DMS53 treated with DMSO at 0.1 percent for 48 hours (cell line): ENCODE measurements at regions not wholly inside any gene's neighbourhood (a gene's known extent, or its start where the extent isn't known, plus 50 kb on each side); places are given as distances from the start of the nearest gene placed in this dataset.
A peak's percentile ranks its signal among the peaks of the same experiment; 100 is the strongest.

Experiments used
- DNase-seq: peaks from one replicate; lab custom pipeline; 2025; ENCODE audit not compliant: unreplicated experiment; lab: John Stamatoyannopoulos, UW

GRCh38 chr7:16320099-16320660 lies 101.2 kb downstream of the CRPPA start:
- DNase-seq = no peak

DNA sequence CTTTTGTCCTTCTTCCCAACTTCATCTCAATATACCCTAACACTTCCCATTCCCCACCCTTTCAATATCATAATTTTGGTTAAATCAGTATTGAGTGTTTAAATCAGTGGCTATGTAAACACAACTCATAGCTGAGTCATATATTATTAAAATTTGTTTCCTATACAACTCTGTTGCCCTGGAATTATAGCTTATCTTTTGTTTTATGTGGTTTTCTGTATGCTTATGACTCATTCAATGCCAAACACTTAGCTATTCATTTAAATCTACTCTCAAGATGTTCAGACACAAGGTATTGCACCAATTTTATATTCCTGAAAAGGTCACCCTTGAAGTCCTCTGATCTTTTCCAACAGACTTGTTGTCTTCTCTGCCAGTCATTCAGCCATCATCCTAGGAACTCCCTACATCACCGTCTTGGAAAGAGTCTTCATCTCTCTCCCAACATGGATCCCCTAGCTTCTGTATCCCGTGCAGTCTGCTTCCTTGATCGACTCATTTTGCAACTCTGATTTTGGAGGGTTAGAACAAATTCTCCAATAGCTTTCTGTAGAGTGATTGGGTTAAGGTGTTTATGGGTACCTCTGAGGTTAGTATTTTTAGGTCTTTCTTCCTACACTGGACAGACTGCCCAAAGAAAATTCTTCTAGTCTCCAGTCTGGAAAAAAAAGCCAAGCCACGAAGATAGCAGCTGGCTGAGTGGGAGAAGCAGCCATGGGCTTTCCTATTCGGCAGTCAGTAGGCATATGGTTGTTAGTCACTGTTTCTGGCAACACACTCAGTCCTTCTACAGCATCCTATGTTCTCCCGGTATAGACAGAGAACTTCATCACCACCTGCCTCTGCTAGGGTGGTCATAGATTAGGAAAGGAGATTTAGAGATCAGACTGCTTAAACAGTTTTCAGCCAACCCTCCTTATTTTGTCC lies 102.1 kb downstream of the CRPPA start:
- peak; percentile 37 for DNase-seq

- no peak for DNase-seq
Observed at GRCh38 chr7:16318463-16318862, 102.9 kb downstream of the CRPPA start.

DNA sequence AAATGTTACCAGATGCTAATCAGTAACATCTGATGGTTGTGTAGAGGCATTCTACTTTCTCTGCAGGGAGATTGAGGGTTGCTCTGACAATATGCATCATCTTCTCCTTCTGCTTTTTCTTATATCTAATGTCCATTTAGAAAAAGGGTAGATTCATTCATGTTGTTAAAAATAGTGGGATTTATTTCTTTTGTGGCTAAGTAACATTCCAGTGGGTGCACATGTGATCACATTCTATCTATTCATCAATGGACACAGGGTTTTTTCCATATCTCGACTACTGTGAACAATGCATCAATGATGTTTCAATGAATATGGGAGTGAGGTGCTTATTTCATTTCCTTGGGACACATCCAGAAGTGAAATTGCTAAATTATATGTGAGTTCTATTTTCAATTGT lies 103.9 kb downstream of the CRPPA start:
- no peak for DNase-seq

DNA sequence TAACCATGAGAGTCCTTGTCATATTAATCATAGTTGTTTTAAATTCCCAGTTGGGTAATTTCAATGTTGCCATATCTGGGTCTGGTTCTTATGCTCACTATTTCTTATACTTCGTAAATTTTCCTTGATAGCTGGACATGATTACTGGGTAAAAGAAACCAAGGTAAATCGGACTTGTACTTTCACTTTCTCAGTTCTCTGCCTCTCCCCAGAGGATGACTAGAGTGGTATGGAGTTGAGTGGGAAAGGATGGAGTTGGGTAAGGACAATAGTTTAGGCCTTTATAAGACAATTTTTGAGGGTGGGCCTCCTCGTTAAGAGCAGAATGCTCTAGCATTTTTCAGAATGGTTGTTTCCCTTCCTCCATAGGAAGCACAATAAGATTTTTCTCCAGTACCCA lies 106.1 kb downstream of the CRPPA start:
- DNase-seq = no peak

GRCh38 chr7:16309129-16309528 lies 112.2 kb downstream of the CRPPA start:
- no peak for DNase-seq

GRCh38 chr7:16301291-16301690 lies 120.0 kb downstream of the CRPPA start:
- DNase-seq = no peak

DNA sequence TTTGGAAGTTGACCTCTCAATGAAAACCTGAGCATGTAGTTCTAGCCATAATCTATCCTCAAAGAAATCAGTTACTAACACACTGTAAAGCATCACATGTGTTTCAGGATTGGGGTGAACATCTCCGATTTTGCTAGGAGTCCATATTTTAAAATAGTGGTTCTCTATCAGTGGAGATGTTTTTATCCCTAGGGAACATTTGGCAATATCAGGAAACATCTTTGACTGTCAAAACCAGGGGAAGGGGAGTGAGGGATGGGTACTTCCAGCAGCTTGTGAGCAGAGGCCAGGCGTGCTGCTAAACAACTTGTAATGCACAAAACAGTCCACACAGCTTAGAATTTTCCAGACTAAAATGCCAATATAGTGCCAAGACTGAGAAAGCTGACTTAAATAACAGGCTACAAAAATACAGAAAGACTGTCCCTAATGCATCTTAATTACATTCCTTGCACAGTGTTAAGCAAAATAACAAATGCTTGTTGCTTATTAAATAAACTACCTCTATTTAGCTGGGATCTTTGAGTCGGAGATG lies 120.9 kb downstream of the CRPPA start:
- no peak for DNase-seq

DNA sequence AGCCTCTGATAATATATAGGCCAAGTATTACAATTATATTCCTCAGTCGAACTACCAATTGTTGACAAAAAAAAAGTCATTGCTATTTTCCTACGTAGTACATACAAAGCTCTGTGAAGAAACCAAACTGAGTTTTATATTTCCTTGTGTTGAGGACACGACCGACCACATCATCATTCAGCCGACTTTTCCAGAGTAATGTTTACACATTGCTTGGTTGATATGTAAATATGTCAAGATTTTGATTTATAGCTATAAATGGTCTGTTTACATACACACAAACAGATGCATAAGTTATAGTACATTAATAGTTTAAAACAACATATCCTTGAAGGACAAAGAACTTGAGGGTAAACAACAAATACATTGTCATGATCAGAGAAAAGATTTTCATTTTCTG lies 121.5 kb downstream of the CRPPA start:
- DNase-seq = peak; percentile 11

DNA sequence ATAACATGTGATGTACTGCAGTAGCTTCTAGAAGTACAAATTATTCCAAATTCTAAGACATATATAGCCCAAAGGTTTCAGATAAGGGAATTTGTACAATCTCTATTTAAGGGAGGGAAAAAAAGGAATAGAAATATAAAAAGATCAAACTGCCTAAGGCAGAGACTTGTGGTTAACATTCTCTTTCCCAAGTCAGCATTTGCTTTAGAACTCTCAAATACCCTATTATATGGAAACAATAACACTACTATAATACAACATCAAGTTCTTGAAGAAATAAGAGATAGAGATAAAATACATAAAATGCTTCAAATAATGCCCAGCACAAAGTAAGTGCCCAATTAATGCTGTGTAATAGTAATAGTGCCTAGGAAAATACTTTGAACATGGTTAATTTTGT lies 123.1 kb downstream of the CRPPA start:
- no peak for DNase-seq

DNA sequence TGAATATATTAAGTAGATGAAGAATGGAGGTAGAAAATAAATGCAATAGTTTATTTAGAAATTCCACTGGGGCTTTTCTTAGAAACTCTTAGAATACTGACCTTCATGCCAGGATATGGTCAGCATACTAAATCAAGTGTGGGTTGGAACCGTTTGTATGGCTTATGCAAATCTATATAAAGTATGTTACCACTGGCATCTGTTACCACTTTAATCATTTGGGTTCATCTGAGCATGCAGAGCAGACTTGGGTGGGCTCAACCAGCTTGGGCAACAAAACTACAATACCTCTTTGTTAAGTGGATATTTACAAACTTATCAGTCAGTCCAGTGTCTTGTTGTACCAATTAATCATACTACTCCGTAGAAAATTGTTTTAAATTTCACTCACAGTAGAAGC lies 125.8 kb downstream of the CRPPA start:
- no peak for DNase-seq

DNA sequence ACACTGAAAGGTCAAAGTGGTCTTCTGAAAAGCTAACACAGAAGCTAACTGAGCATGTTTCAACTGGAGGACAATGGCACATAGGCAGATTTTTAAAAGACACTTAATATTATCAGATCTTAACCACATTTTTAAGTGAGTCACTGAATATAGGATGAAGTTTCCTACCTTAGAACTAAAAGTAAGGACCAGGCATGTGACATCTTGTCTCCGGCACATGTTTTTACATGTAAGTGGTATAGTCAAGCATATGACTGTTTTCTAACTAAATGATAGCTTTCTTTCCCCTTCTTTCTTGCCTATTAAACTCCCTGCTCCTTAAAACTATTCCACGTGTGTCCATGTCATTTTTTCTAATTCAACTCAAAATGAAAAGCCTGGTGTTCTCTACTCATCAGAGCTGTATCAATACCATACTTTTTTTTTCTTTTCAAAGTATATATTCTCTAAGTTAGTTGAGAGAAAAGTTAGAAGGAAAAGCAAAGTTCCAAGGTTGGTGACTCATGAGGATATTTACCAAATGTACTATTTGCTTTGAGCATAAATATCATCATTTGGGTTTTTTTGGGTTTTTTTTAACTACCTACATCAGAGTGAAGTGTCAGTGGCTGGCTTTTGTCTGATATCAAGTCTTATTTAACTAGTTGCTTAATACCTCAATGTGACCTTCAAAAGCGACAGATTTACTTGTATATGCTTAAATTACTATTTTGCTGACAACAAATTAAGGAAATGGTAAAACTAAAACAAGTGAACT lies 127.5 kb downstream of the CRPPA start:
- no peak for DNase-seq

GRCh38 chr7:16284581-16284980 lies 136.8 kb downstream of the CRPPA start:
- no peak for DNase-seq

- DNase-seq = no peak
Observed at GRCh38 chr7:16278167-16278787, 143.1 kb downstream of the CRPPA start.

GRCh38 chr7:16271990-16272665 lies 149.2 kb downstream of the CRPPA start:
- DNase-seq = no peak

DNA sequence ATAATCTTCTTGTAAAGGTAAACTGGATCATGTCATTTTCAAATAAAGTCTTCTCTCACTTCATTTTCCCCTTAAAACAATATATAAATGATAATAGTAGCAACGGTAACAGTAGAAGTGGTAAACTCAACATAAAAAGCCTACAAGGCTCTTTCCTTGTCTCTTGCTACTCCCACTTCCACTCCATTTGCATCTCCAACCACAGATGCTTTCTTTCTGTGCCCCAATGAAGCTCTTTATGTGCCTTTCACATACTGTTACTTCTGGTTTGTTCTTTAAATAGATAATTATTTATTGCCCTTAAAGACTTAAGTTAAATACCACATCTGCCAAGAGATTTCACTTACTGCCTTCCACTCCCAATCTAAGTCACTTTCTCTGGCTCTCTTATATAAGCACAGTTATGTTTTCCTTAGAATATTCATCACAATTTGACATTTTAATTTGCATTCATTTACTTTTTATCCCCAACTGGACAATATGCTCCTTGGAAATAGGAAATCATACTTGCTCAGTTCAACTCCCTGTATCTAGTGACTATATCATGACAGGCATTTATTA lies 149.9 kb downstream of the CRPPA start:
- no peak for DNase-seq

DNA sequence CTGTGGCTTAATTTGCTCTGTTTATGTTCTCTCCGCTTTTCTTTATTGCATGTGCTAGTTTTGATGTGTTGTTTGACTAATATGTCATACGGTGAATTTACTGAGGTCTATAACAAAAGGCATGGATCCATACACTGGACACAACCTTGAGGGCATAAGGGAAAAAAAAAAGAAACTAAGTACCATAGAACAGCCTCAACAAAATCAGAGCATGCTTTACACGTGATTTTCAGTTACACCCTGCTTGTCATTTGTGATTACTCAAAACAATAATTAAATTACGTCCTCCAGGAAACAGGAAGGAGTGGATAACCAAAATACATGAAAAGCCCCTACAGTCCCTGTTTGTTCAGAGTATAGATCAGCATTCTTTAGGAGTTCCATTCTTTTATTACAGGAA lies 150.5 kb downstream of the CRPPA start:
- no peak for DNase-seq

DNA sequence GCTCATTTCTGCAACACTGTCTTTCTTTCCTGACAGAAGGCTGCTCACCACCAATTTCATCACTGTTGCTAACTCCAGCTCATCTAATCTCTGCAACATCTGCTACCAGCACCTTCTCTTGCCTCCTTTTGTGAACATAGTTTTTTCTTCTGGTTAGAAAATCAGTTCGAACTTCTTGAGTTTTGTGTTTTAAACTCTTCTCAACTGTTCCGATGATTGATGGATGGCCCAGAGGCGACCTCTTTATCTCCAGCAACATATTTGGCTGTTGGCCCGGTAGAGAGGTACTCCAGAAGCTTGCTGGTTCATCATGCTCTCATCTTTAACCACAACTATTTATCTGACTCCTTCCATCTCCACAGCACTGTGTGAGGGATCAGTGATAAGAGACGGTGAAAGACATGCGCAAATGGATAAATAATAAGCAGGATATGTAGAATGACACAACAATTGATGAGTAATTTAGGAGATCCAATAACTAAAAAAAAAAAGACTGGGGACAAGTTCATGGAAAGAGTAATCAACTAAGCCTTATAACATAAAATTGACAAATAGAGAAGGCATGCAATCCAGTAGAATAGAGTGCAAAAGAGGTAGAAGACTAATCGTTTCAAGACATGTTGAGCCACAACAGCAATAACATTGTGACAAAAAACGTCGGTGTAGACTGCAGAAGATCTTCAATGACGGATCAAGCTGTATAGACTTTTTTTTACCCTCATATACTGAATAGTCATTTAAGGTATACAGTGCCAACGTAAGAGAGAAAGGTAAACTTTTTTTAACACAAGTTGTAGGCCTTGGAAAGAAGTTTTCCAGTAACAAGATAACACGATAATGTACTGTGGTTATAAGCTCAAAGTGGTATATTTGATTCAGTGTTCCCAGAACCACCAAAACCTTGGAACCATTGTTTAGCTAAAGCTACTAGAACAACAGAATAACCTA lies 152.2 kb downstream of the CRPPA start:
- no peak for DNase-seq
